ENCODE measurements at regions not wholly inside any gene's neighbourhood (a gene's known extent, or its start where the extent isn't known, plus 50 kb on each side); places are given as distances from the start of the nearest gene placed in this dataset.

DNA sequence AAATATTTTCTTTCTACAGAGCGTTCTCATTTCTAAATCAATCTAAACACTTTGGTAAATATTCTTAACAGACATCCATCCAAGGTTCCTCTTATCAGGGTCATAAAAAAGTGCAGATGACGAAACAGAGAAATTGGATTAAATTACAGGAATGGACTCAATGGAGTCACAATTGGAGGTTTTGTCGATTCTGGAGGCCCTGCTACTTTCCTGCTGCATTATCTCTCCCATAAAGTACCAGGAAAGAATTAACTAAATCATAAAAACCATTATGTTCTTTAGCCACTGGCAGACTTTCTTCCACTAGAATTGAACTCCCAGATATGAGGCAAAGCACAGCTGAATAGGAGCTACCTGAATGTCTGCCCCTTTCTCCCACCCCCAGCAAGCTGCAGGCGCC, 610.6 kb downstream of the HDGFL1 start:
- no peak for DNase-seq
- TF ChIP-seq POLR2AphosphoS5 (IDR thresholded peaks at IDR 0.05) (no peak), POLR2A (IDR thresholded peaks at IDR 0.05) (no peak), EP300 (IDR thresholded peaks at IDR 0.05) (no peak)
- TF ChIP-seq, protein P1, sequence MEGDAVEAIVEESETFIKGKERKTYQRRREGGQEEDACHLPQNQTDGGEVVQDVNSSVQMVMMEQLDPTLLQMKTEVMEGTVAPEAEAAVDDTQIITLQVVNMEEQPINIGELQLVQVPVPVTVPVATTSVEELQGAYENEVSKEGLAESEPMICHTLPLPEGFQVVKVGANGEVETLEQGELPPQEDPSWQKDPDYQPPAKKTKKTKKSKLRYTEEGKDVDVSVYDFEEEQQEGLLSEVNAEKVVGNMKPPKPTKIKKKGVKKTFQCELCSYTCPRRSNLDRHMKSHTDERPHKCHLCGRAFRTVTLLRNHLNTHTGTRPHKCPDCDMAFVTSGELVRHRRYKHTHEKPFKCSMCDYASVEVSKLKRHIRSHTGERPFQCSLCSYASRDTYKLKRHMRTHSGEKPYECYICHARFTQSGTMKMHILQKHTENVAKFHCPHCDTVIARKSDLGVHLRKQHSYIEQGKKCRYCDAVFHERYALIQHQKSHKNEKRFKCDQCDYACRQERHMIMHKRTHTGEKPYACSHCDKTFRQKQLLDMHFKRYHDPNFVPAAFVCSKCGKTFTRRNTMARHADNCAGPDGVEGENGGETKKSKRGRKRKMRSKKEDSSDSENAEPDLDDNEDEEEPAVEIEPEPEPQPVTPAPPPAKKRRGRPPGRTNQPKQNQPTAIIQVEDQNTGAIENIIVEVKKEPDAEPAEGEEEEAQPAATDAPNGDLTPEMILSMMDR (IDR thresholded peaks at IDR 0.05) = no peak
- Histone ChIP-seq H3K27ac (no peak overlapping the region), H3K9me3 (no peaks in the 10 kb centered on the region), H3K27me3 (no peaks in the 10 kb centered on the region), H3K4me3 (no peak overlapping the region), H3K36me3 (no peaks in the 10 kb centered on the region), H3K4me1 (peaks cover 0 to 8% (median 0%) of the 10 kb centered on the region in 4 donors)
- WGBS, 2 donors = 52 to 84% methylated on average over 4 of the region's 4 CpGs
- intact Hi-C loops (cut with DNase I) = no loop called here

DNA sequence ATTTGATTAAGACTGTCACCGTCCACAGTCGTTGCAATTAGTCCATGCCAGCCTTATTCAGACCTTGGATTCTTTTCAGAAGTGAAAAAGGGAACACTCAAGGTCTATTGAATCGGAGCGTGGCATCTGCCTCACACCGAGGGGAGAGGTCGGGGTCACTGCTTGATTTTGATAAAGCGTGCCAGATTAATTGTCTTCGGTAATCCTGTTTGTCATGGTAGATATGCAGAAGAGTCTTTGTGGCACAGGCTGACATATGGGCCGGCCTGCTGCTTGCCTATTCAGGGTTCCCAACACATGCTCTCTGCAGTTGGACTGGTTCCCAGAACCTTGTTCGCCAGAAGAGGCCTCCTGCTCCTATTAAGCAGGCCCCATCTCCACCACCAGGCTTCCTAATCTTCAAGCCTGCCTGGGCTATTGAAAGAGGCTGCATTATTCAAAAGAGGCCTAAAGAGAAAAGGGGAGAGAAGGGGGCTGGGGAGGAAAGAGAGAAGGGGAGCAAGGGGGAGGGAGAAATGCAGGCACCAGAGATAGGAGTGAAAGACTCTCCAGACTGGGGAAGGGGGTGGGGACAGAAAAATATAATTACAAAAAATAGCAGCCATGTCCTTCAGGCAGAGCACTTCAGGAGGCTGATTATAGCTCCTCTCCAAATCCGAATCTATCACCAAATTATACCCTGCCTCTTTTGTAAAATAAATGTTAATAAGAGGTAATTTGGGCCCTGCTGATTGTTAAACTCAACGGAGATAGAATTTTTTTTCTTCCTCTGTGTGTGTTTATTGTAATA, 611.3 kb downstream of the HDGFL1 start:
- peak; percentile 80 for DNase-seq
- intact Hi-C loops (cut with DNase I) = no loop called here
- Histone ChIP-seq H3K27ac (no peak overlapping the region), H3K4me1 (peaks cover 0 to 8% (median 0%) of the 10 kb centered on the region in 4 donors), H3K4me3 (no peak overlapping the region), H3K36me3 (no peaks in the 10 kb centered on the region), H3K27me3 (no peaks in the 10 kb centered on the region), H3K9me3 (no peaks in the 10 kb centered on the region)
- WGBS, 2 donors = 61 to 71% methylated on average over 12 of the region's 12 CpGs
- TF ChIP-seq EP300 (IDR thresholded peaks at IDR 0.05) (no peak), POLR2AphosphoS5 (IDR thresholded peaks at IDR 0.05) (peak in 1 of 4 donors; percentile 12), POLR2A (IDR thresholded peaks at IDR 0.05) (no peak)
- TF ChIP-seq, protein P1 (IDR thresholded peaks at IDR 0.05) = peak in 1 of 4 experiments; percentile 19

DNA sequence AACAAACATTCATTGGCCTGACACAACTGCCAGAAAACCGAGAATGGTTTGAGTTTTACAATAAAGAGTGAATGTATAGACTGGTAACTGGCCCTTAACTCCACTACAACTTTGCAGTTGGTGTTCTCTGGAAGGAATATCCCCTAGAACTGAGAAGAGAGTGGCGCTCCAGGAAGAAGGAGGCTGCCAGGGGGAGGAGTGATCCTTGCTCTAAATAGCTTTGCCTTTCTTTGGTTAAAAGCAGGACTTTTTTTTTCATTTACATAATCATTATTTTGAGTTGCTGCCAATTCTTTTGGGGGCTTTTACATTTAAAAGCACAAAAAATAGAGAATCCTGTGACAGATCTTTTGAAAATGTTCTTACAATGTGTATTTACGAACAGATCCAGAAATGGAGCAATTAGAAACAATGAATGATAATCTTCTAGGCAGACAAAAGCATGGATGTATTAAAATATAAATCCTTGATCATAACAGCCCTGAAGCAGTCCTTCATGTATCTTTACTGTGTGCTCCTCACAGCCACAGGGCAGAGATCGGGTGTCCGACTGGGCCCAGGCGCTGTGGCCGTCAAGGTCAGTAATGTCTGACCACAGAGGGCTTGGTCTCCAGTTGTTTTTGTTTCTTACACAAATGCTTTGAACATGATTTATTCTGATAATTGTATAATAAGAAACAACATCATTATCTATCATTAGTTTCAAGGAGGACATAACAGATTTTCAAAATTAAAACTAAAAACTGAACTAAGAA, 612.2 kb downstream of the HDGFL1 start:
- WGBS, 2 donors = 82 to 83% methylated on average over 7 of the region's 7 CpGs
- TF ChIP-seq, protein P1 (IDR thresholded peaks at IDR 0.05) = no peak
- TF ChIP-seq POLR2AphosphoS5 (IDR thresholded peaks at IDR 0.05) = no peak
- no peak for TF ChIP-seq POLR2A (IDR thresholded peaks at IDR 0.05)
- TF ChIP-seq EP300 (IDR thresholded peaks at IDR 0.05) = no peak
- Histone ChIP-seq H3K4me1 (peaks cover 0 to 8% (median 0%) of the 10 kb centered on the region in 4 donors), H3K9me3 (no peaks in the 10 kb centered on the region), H3K4me3 (no peak overlapping the region), H3K27me3 (no peaks in the 10 kb centered on the region), H3K36me3 (no peaks in the 10 kb centered on the region), H3K27ac (no peak overlapping the region)
- intact Hi-C loops (cut with DNase I) = no loop called here
- no peak for DNase-seq

DNA sequence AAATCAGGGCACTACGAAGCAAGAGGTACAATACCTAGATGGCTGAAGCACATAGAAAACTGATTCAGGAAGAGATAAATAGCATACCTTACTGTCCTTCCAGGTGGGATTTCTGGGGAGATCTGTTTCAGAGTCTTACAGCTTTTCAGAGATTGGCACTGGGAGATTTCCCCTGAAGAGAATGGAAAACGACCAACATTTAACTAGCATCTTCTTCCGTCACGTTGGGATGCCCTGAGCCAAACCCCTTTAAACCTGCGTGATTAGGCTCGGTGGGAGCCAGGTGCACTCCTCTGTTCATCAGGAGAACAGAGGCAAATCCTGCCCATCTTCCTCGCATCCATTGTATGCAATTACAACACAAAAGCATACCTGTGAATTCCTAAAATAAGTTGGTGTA, 614.5 kb downstream of the HDGFL1 start:
- whole genome bisulfite sequencing, 2 donors = 82 to 83% methylated on average over 7 of the region's 7 CpGs
- Histone ChIP-seq H3K27ac (no peak overlapping the region), H3K36me3 (no peaks in the 10 kb centered on the region), H3K4me3 (no peak overlapping the region), H3K4me1 (peaks cover 0 to 8% (median 0%) of the 10 kb centered on the region in 4 donors), H3K9me3 (no peaks in the 10 kb centered on the region), H3K27me3 (no peaks in the 10 kb centered on the region)
- DNase-seq = no peak
- no peak for TF ChIP-seq POLR2A (IDR thresholded peaks at IDR 0.05)
- TF ChIP-seq, protein P1 (IDR thresholded peaks at IDR 0.05) = no peak
- no peak for TF ChIP-seq POLR2AphosphoS5 (IDR thresholded peaks at IDR 0.05)
- no peak for TF ChIP-seq EP300 (IDR thresholded peaks at IDR 0.05)
- intact Hi-C loops (cut with DNase I) = no loop called here

Data from sigmoid colon (tissue), 6 donors.